Epithelial cell of proximal tubule (primary cell): ENCODE measurements at regions not wholly inside any gene's neighbourhood (a gene's known extent, or its start where the extent isn't known, plus 50 kb on each side); places are given as distances from the start of the nearest gene placed in this dataset.

Source experiments
- DNase-seq: peaks from one replicate; pipeline ENCODE4 v3.0.0-alpha.2; 2011; ENCODE audit warnings: low read depth
- H3K4me3 ChIP-seq: 2 replicates; pipeline ENCODE4 v1.5.1; 2011; ENCODE audit warnings: low read depth, mild to moderate bottlenecking, low read length
- CTCF ChIP-seq: conservative IDR thresholded peaks from 2 replicates; pipeline ENCODE4 v1.5.1; 2012; ENCODE audit warnings: low read depth, mild to moderate bottlenecking, low read length

- no peak overlapping the region for H3K4me3 ChIP-seq
- no peak for TF ChIP-seq CTCF
- no peak for DNase-seq
Measured at GRCh38 chr6:50443144-50443543, 270.2 kb upstream of the TFAP2D start.

GRCh38 chr6:50449128-50449527, 264.2 kb upstream of the TFAP2D start:
- no peak for DNase-seq
- H3K4me3 ChIP-seq: no peak overlapping the region
- no peak for TF ChIP-seq CTCF

- no peak overlapping the region for H3K4me3 ChIP-seq
- no peak for TF ChIP-seq CTCF
- DNase-seq: no peak
Measured at GRCh38 chr6:50451826-50452400, 261.4 kb upstream of the TFAP2D start.

- DNase-seq: no peak
- no peak for TF ChIP-seq CTCF
- no peak overlapping the region for H3K4me3 ChIP-seq
Measured at GRCh38 chr6:50455029-50455428, 258.3 kb upstream of the TFAP2D start.

- no peak for DNase-seq
- H3K4me3 ChIP-seq: no peak overlapping the region
- no peak for TF ChIP-seq CTCF
Measured at GRCh38 chr6:50457351-50457750, 256.0 kb upstream of the TFAP2D start.

GRCh38 chr6:50461696-50462095, 251.6 kb upstream of the TFAP2D start:
- no peak for TF ChIP-seq CTCF
- no peak overlapping the region for H3K4me3 ChIP-seq
- no peak for DNase-seq

- no peak overlapping the region for H3K4me3 ChIP-seq
- TF ChIP-seq CTCF: no peak
- DNase-seq: no peak
Measured at GRCh38 chr6:50463931-50464330, 249.4 kb upstream of the TFAP2D start.
